Astrocyte of the cerebellum (primary cell): ENCODE measurements at regions not wholly inside any gene's neighbourhood (a gene's known extent, or its start where the extent isn't known, plus 50 kb on each side); places are given as distances from the start of the nearest gene placed in this dataset.

Experiments used
- DNase-seq: peaks from one replicate; pipeline ENCODE4 v3.0.0-alpha.2; 2011; ENCODE audit warnings: low read depth
- H3K4me3 ChIP-seq: 2 replicates; pipeline ENCODE4 v1.5.1; 2011; ENCODE audit warnings: mild to moderate bottlenecking, low read depth, low read length, moderate library complexity
- in situ Hi-C: cut with HindIII; loops from 2 replicates; pipeline ENCODE4 v1.10.0; 2017; ENCODE audit warnings: low sequenced_read_pairs
- TF ChIP-seq, protein P1 (sequence below): IDR thresholded peaks from 2 replicates; pipeline ENCODE4 v1.5.1; 2012; ENCODE audit warnings: low read length, low read depth, moderate library complexity, mild to moderate bottlenecking; ENCODE audit errors: missing control alignments

DNA sequence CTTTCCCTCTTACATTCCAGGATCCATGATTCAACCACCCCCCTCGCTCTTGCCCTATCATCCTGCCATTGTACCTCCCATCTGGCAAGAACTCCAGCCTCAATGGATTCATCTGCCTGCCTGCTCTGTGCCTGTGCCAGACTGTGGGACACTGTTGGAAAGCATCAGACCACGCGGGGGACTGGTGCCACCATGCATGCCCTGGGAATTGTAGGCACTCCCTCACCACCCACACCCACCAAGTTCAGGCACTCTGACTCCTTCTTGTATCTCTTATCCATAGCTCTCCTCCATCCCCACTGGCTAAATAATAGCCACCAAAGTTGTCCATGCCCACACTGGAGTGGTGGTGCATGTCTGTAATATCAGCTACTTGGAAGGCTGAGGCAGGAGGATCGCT lies 143.8 kb downstream of the TPRA1 start:
- H3K4me3 ChIP-seq = no peak overlapping the region
- in situ Hi-C loops = no loop called here
- TF ChIP-seq, protein P1, sequence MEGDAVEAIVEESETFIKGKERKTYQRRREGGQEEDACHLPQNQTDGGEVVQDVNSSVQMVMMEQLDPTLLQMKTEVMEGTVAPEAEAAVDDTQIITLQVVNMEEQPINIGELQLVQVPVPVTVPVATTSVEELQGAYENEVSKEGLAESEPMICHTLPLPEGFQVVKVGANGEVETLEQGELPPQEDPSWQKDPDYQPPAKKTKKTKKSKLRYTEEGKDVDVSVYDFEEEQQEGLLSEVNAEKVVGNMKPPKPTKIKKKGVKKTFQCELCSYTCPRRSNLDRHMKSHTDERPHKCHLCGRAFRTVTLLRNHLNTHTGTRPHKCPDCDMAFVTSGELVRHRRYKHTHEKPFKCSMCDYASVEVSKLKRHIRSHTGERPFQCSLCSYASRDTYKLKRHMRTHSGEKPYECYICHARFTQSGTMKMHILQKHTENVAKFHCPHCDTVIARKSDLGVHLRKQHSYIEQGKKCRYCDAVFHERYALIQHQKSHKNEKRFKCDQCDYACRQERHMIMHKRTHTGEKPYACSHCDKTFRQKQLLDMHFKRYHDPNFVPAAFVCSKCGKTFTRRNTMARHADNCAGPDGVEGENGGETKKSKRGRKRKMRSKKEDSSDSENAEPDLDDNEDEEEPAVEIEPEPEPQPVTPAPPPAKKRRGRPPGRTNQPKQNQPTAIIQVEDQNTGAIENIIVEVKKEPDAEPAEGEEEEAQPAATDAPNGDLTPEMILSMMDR = no peak
- DNase-seq = no peak

DNA sequence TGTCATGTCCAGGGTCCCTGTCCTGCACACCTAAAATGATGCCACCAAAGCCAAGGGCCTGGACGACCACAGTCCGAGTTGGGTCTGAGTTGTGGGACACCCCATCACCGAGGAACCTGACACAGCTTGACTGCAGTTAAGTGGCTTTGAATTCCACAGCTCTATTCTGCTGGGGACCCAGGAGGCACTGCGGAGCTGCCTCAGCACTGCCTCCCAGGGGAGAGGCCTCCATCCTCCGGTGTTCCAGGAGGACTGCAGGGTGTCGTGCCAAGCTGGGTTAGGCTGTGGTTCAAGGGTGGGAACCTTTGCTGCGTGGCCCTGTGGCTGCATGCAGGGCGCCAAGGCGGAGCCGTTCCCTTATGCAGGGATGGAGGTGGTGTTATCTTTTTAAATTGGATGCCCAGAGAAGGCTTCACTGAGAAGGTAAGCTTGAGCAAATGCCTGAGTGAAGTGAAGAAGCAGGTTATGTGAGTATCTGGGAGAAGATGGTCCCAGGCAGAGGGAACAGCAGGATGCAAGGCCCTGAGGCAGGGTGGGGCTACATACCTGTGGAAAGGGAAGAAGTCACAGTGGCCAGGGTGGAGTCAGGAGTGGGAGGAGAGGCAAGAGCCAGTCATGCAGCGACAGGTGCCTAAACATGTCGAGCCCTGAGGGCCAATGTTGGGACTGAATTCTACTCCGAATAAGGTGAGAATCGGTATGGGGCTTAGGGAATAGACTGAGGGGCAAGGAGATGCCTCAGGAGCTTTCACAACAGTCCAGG lies 144.8 kb downstream of the TPRA1 start:
- in situ Hi-C loops = no loop called here
- TF ChIP-seq, protein P1 = no peak
- H3K4me3 ChIP-seq = no peak overlapping the region
- no peak for DNase-seq

GRCh38 chr3:127444761-127445160 lies 145.8 kb downstream of the TPRA1 start:
- no peak overlapping the region for H3K4me3 ChIP-seq
- in situ Hi-C loops = no loop called here
- no peak for DNase-seq
- TF ChIP-seq, protein P1 = no peak

DNA sequence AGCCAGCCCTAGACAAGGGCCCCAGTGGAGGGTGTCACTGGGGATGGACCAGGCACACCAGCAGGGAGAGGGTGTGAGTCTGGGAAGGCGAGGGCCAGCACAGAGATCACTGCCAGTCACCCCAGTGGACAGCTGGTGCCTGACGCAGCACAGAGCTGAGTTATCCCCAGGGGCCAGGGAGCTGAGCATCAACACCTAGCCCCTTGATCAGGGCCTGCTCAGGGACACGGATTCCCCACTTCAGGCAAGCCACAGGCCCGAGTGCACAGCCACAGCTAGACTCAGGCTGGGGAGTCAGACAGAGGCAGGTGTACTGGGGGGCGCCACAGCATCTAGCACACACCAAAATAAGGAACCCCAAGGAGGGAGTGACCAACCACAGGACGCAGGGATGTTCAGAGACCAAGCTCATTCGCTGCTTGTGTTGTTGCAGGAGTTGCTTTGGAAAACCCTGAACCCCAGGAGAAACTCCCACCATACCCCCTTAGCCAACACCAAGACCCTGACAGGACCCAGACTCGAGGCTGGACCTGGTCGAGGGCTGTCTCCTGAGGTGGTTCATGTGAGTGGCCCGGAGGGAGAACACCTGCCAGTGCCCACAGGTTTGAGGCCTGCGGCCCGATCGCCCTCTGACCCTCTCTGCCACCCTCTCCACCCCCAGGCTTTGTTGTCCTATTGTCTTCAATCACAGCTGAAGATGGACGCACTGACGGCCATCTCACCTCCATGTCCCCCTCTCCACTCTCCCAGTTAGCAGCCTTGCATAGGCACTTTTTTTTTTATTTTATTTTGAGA lies 146.8 kb downstream of the TPRA1 start:
- in situ Hi-C loops = no loop called here
- no peak for DNase-seq
- TF ChIP-seq, protein P1 = no peak
- no peak overlapping the region for H3K4me3 ChIP-seq

GRCh38 chr3:127442506-127442905 lies 148.0 kb downstream of the TPRA1 start:
- DNase-seq = no peak
- TF ChIP-seq, protein P1 = no peak
- H3K4me3 ChIP-seq = no peak overlapping the region
- in situ Hi-C loops = no loop called here

- no peak for DNase-seq
- no peak overlapping the region for H3K4me3 ChIP-seq
- TF ChIP-seq, protein P1 = no peak
- in situ Hi-C loops = no loop called here
Measured at GRCh38 chr3:127441764-127442163, 148.8 kb downstream of the TPRA1 start.
